HEK293 (cell line): ENCODE measurements at regions not wholly inside any gene's neighbourhood (a gene's known extent, or its start where the extent isn't known, plus 50 kb on each side); places are given as distances from the start of the nearest gene placed in this dataset.
A peak's percentile ranks its signal among the peaks of the same experiment; 100 is the strongest.

Experiments used
- CTCF ChIA-PET: fragments of 350-600 bp; formaldehyde crosslinking; extraction: SDS; loops from one replicate; lab custom pipeline; 2021; ENCODE audit warnings: antibody characterized with exemption; lab: Yijun Ruan, JAX
- POLR2A ChIA-PET: fragments of 300-600 bp; formaldehyde crosslinking; extraction: SDS; loops from one replicate; lab custom pipeline; 2020; ENCODE audit warnings: antibody characterized with exemption, inconsistent platforms; lab: Yijun Ruan, JAX
- H3K27ac ChIP-seq: fragments of 200-500 bp; sonication (Bioruptor generic); 2 replicates; pipeline ENCODE4 v1.5.1; 2014; ENCODE audit warnings: low read depth, low read length, control low read depth, inconsistent platforms; ENCODE audit errors: extremely low read depth
- H3K36me3 ChIP-seq, 2 experiments: fragments of 200-500 bp in 1 of 2; sonication (Bioruptor generic) in 1 of 2; 1 replicate in 1 of 2; 2 replicates in 1 of 2; pipeline ENCODE4 v1.5.1; 2014 to 2017; ENCODE audit warnings: inconsistent platforms in 2 of 2, low read length in 2 of 2; ENCODE audit not compliant: control insufficient read depth in 2 of 2, insufficient read depth in 1 of 2
- H3K4me1 ChIP-seq: fragments of 200-500 bp; sonication (Bioruptor generic); 2 replicates; pipeline ENCODE4 v1.5.1; 2014; ENCODE audit warnings: mild to moderate bottlenecking, low read length, inconsistent platforms; ENCODE audit not compliant: control insufficient read depth, insufficient read depth
- H3K4me3 ChIP-seq: 2 replicates; pipeline ENCODE4 v1.5.1; 2011; ENCODE audit warnings: low read depth, mild to moderate bottlenecking, control low read depth, low read length, moderate library complexity
- H3K9me3 ChIP-seq: fragments of 200-500 bp; sonication (Bioruptor generic); 2 replicates; pipeline ENCODE4 v1.5.1; 2014; ENCODE audit warnings: low read depth, low read length, inconsistent platforms; ENCODE audit not compliant: control insufficient read depth, insufficient read depth
- KLF9 ChIP-seq: fragments of 450-650 bp; formaldehyde crosslinking; IDR thresholded peaks from 2 replicates; pipeline ENCODE4 v1.5.1; 2016; ENCODE audit warnings: missing biosample characterization, missing genetic modification characterization, low read depth
- PRDM1 ChIP-seq: fragments of 450-650 bp; formaldehyde crosslinking; IDR thresholded peaks from 2 replicates; pipeline ENCODE4; 2016; ENCODE audit warnings: missing biosample characterization, missing genetic modification characterization
- ZFP41 ChIP-seq: fragments of 450-650 bp; formaldehyde crosslinking; IDR thresholded peaks from 2 replicates; pipeline ENCODE4 v1.5.1; 2016; ENCODE audit warnings: missing biosample characterization, missing genetic modification characterization, borderline replicate concordance
- ZNF394 ChIP-seq: fragments of 450-650 bp; formaldehyde crosslinking; IDR thresholded peaks from 2 replicates; pipeline ENCODE4 v1.5.1; 2016; ENCODE audit warnings: missing biosample characterization, missing genetic modification characterization, mild to moderate bottlenecking, moderate library complexity, borderline replicate concordance
- ZNF514 ChIP-seq: fragments of 450-650 bp; formaldehyde crosslinking; IDR thresholded peaks from 2 replicates; pipeline ENCODE4 v1.5.1; 2016; ENCODE audit warnings: missing biosample characterization, missing genetic modification characterization
- ZNF585B ChIP-seq: fragments of 450-650 bp; formaldehyde crosslinking; IDR thresholded peaks from 2 replicates; pipeline ENCODE4 v1.5.1; 2016; ENCODE audit warnings: missing biosample characterization, missing genetic modification characterization
- TF ChIP-seq, protein P1 (sequence below): fragments of 450-650 bp; formaldehyde crosslinking; IDR thresholded peaks from 2 replicates; pipeline ENCODE4 v1.5.1; 2016; ENCODE audit warnings: missing biosample characterization, missing genetic modification characterization, low read depth
- TF ChIP-seq, protein P2 (sequence below): fragments of 450-650 bp; formaldehyde crosslinking; IDR thresholded peaks from 2 replicates; pipeline ENCODE4 v1.5.1; 2017; ENCODE audit warnings: missing biosample characterization, mild to moderate bottlenecking, missing genetic modification characterization, moderate library complexity
- TF ChIP-seq, protein P3 (sequence below): sonication (generic); formaldehyde crosslinking; IDR thresholded peaks from 2 replicates; pipeline ENCODE4 v1.8.1; 2022; ENCODE audit warnings: mild to moderate bottlenecking, moderate library complexity, missing genetic modification reagents
- TF ChIP-seq, protein P4 (sequence below): fragments of 450-650 bp; IDR thresholded peaks from 2 replicates; pipeline ENCODE4 v1.5.1; 2018; ENCODE audit warnings: missing biosample characterization, missing genetic modification characterization
- TF ChIP-seq, protein P5 (sequence below): fragments of 450-650 bp; formaldehyde crosslinking; IDR thresholded peaks from 2 replicates; pipeline ENCODE4 v1.5.1; 2017; ENCODE audit warnings: missing biosample characterization, missing genetic modification characterization
- TF ChIP-seq, protein P6 (sequence below): fragments of 450-650 bp; formaldehyde crosslinking; IDR thresholded peaks from 2 replicates; pipeline ENCODE4 v1.5.1; 2016; ENCODE audit warnings: missing biosample characterization, missing genetic modification characterization

DNA sequence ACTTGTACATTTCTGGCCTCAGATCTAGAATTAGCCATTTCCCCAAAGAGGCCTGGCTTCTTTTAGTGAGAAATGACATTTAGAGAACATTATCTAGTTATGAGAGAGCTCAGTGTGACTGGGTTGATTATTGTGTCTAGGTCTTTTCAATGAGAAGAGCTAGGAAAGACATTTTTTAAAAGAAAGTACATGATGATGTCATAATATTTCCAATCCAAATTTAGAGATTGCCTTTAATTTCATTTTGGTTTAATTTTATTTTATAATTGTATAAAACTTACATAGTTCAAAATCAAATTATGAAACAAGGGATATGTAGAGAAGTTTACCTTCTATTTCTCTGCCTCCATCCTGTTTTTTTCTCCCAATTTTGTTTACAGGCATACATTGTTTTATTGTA is 354.9 kb downstream of the TMEM135 start:
- TF ChIP-seq, protein P1, sequence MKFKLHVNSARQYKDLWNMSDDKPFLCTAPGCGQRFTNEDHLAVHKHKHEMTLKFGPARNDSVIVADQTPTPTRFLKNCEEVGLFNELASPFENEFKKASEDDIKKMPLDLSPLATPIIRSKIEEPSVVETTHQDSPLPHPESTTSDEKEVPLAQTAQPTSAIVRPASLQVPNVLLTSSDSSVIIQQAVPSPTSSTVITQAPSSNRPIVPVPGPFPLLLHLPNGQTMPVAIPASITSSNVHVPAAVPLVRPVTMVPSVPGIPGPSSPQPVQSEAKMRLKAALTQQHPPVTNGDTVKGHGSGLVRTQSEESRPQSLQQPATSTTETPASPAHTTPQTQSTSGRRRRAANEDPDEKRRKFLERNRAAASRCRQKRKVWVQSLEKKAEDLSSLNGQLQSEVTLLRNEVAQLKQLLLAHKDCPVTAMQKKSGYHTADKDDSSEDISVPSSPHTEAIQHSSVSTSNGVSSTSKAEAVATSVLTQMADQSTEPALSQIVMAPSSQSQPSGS (tag by site-specific recombination): 0 out of 2 replicates have a peak, but pooled peaks have one; percentile 55
- TF ChIP-seq, protein P2, sequence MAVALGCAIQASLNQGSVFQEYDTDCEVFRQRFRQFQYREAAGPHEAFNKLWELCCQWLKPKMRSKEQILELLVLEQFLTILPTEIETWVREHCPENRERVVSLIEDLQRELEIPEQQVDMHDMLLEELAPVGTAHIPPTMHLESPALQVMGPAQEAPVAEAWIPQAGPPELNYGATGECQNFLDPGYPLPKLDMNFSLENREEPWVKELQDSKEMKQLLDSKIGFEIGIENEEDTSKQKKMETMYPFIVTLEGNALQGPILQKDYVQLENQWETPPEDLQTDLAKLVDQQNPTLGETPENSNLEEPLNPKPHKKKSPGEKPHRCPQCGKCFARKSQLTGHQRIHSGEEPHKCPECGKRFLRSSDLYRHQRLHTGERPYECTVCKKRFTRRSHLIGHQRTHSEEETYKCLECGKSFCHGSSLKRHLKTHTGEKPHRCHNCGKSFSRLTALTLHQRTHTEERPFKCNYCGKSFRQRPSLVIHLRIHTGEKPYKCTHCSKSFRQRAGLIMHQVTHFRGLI (tag by site-specific recombination): no peak
- ChIA-PET CTCF (no interaction called here), POLR2A (no interaction called here)
- Histone ChIP-seq H3K27ac (no peak overlapping the region), H3K4me1 (no peaks in the 10 kb centered on the region), H3K9me3 (no peaks in the 10 kb centered on the region), H3K36me3 (no peaks in the 10 kb centered on the region), H3K4me3 (no peak overlapping the region)

DNA sequence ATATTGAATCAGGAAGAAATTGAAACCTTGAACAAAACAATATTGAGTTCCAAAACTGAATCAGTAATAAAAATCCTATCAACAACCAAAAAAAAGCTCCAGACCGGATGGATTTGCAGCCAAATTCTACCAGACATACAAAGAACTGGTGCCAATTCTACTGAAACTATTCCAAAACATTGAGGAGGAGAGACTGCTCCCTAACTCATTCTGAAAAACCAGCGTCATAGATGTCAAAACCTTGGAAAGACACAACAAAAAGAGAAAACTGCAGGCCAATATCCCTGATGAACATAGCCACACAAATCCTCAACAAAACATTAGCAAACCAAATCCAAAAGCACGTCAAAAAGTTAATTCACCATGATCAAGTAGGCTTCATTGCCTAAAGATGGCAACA is 353.8 kb downstream of the TMEM135 start:
- CTCF ChIA-PET: no interaction called here
- POLR2A ChIA-PET: no interaction called here
- TF ChIP-seq ZNF394 (no peak), KLF9 (tag by site-specific recombination) (no peak), ZNF514 (tag by site-specific recombination) (no peak), ZNF585B (tag by site-specific recombination) (no peak), PRDM1 (no peak), ZFP41 (tag by site-specific recombination) (no peak)
- TF ChIP-seq, protein P3, sequence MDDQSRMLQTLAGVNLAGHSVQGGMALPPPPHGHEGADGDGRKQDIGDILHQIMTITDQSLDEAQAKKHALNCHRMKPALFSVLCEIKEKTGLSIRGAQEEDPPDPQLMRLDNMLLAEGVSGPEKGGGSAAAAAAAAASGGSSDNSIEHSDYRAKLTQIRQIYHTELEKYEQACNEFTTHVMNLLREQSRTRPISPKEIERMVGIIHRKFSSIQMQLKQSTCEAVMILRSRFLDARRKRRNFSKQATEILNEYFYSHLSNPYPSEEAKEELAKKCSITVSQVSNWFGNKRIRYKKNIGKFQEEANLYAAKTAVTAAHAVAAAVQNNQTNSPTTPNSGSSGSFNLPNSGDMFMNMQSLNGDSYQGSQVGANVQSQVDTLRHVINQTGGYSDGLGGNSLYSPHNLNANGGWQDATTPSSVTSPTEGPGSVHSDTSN (CRISPR knock-in tag): no peak
- TF ChIP-seq, protein P4, sequence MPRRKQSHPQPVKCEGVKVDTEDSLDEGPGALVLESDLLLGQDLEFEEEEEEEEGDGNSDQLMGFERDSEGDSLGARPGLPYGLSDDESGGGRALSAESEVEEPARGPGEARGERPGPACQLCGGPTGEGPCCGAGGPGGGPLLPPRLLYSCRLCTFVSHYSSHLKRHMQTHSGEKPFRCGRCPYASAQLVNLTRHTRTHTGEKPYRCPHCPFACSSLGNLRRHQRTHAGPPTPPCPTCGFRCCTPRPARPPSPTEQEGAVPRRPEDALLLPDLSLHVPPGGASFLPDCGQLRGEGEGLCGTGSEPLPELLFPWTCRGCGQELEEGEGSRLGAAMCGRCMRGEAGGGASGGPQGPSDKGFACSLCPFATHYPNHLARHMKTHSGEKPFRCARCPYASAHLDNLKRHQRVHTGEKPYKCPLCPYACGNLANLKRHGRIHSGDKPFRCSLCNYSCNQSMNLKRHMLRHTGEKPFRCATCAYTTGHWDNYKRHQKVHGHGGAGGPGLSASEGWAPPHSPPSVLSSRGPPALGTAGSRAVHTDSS (tag by site-specific recombination): no peak
- TF ChIP-seq, protein P5, sequence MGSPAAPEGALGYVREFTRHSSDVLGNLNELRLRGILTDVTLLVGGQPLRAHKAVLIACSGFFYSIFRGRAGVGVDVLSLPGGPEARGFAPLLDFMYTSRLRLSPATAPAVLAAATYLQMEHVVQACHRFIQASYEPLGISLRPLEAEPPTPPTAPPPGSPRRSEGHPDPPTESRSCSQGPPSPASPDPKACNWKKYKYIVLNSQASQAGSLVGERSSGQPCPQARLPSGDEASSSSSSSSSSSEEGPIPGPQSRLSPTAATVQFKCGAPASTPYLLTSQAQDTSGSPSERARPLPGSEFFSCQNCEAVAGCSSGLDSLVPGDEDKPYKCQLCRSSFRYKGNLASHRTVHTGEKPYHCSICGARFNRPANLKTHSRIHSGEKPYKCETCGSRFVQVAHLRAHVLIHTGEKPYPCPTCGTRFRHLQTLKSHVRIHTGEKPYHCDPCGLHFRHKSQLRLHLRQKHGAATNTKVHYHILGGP: no peak
- TF ChIP-seq, protein P6, sequence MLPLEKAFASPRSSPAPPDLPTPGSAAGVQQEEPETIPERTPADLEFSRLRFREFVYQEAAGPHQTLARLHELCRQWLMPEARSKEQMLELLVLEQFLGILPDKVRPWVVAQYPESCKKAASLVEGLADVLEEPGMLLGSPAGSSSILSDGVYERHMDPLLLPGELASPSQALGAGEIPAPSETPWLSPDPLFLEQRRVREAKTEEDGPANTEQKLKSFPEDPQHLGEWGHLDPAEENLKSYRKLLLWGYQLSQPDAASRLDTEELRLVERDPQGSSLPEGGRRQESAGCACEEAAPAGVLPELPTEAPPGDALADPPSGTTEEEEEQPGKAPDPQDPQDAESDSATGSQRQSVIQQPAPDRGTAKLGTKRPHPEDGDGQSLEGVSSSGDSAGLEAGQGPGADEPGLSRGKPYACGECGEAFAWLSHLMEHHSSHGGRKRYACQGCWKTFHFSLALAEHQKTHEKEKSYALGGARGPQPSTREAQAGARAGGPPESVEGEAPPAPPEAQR (tag by site-specific recombination): no peak
- TF ChIP-seq, all 188 proteins: peak for 0
- no peaks in the 10 kb centered on the region for H3K9me3 ChIP-seq
- H3K4me3 ChIP-seq: no peak overlapping the region
- H3K36me3 ChIP-seq: no peaks in the 10 kb centered on the region
- H3K4me1 ChIP-seq: no peaks in the 10 kb centered on the region
- H3K27ac ChIP-seq: no peak overlapping the region
